ENCODE measurements at regions not wholly inside any gene's neighbourhood (a gene's known extent, or its start where the extent isn't known, plus 50 kb on each side); places are given as distances from the start of the nearest gene placed in this dataset.

GRCh38 chr3:194282436-194283122 lies 68.5 kb downstream of the CPN2 start:
- no peak for DNase-seq

GRCh38 chr3:194283221-194284006 lies 67.7 kb downstream of the CPN2 start:
- DNase-seq = no peak

- no peak for DNase-seq
These were observed 66.8 kb downstream of the CPN2 start for GRCh38 chr3:194284351-194284750.

- DNase-seq = no peak
These were observed 65.9 kb downstream of the CPN2 start for GRCh38 chr3:194285024-194285849.

- DNase-seq = no peak
These were observed 65.3 kb downstream of the CPN2 start for GRCh38 chr3:194285850-194286197.

GRCh38 chr3:194286375-194287146 lies 64.6 kb downstream of the CPN2 start:
- DNase-seq = no peak

GRCh38 chr3:194287374-194287773 lies 63.8 kb downstream of the CPN2 start:
- no peak for DNase-seq

- DNase-seq = no peak
These were observed 63.0 kb downstream of the CPN2 start for GRCh38 chr3:194287977-194288706.

Data from KG1 (cell line).